ENCODE measurements at regions not wholly inside any gene's neighbourhood (a gene's known extent, or its start where the extent isn't known, plus 50 kb on each side); places are given as distances from the start of the nearest gene placed in this dataset.

- Histone ChIP-seq H3K27me3 (no peaks in the 10 kb centered on the region), H2AFZ (replicated peaks) (no peak overlapping the region), H3K4me1 (no peaks in the 10 kb centered on the region), H4K20me1 (ENCODE audit: low read depth) (no peaks in the 10 kb centered on the region), H3K36me3 (no peaks in the 10 kb centered on the region), H3K4me3 (no peak overlapping the region), H3K4me2 (no peak overlapping the region), H3K9ac (no peak overlapping the region), H3K9me3 (ENCODE audit: low read depth) (no peaks in the 10 kb centered on the region), H3K79me2 (ENCODE audit: low read depth) (no peaks in the 10 kb centered on the region), H3K27ac (no peak overlapping the region), H3F3A (ENCODE audit: low read depth) (no peaks in the 10 kb centered on the region)
- H3K4me3 Mint-ChIP-seq: no peak overlapping the region
- no peak overlapping the region for H3K27ac Mint-ChIP-seq
- peaks cover 14% of the 10 kb centered on the region for H3K27me3 Mint-ChIP-seq (ENCODE audit: insufficient read depth, low read depth)
- TF ChIP-seq EZH2 (IDR thresholded peaks at IDR 0.05) (no peak), EZH2phosphoT487 (IDR thresholded peaks at IDR 0.05) (no peak)
- no peaks in the 10 kb centered on the region for H3K36me3 Mint-ChIP-seq
- peaks cover 47% of the 10 kb centered on the region for H3K4me1 Mint-ChIP-seq
- DNase-seq (ENCODE audit: low spot score): no peak
- peaks cover 5% of the 10 kb centered on the region for H3K9me3 Mint-ChIP-seq
Observed at GRCh38 chr5:2132497-2132847, 249.7 kb upstream of the IRX4 start.

DNA sequence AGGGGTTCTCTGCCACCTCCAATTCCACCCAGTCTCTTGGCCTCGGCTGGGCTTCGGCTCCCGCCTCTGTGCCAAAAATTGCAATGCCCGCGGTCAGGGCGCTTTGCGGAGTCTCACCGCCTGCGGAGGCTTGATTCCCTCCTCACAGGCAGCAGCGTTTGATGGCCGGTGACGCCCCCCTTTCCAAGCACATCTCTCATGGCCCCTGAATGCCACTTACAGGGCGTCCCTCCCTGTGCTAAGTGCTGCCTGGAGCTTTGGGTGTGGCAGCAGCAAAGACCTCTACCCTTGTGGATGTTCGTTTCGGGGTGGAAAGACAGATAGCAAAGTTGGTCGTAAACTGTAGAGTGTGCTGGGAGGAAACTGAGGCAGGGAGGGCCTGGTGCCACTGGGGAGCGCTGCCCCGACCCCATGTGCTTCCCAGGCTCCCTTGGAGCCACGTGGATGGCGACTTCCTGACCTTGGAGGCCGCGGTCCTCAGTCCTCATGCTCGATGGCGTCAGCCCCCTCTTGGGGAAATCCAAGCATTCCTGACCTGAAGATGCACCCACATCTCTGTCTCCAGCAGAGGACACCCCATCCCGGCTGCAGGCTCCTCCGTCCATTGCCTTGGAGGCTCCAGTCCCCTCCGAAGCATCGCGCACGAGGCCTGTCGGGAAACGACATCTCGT, 249.2 kb upstream of the IRX4 start:
- no peak overlapping the region for H2AFZ ChIP-seq (replicated peaks)
- no peak overlapping the region for H3K4me3 Mint-ChIP-seq

DNA sequence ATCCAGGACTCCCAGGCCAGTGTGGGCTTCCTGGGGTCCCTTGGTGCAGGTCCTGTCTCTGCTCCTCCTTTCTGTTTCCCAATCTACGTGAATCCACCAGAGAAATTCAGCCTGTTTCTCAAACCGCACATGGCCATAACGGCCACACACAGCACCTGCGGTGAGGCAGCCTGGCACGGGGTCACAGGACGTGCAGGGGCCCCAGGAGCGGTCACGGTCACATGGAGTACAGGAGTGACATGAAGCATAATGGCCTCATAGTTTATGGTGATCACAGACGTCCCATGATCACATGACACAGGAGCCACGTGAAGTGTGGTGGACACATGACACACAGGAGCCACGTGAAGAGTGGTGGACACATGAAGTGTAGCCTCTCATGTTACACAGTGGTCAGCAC, 248.5 kb upstream of the IRX4 start:
- H3F3A ChIP-seq (ENCODE audit: low read depth): no peaks in the 10 kb centered on the region
- H3K4me2 ChIP-seq: no peak overlapping the region
- no peak for DNase-seq (ENCODE audit: low spot score)
- H3K27ac ChIP-seq: no peak overlapping the region
- H3K4me3 Mint-ChIP-seq: peak overlapping the region; percentile 58
- H3K4me3 ChIP-seq: no peak overlapping the region
- H3K36me3 Mint-ChIP-seq: no peaks in the 10 kb centered on the region
- no peak overlapping the region for H2AFZ ChIP-seq (replicated peaks)
- H3K9me3 ChIP-seq (ENCODE audit: low read depth): no peaks in the 10 kb centered on the region
- peak overlapping the region; percentile 72 for H3K27ac Mint-ChIP-seq
- peaks cover 8% of the 10 kb centered on the region for H3K27me3 Mint-ChIP-seq (ENCODE audit: insufficient read depth, low read depth)
- H3K9me3 Mint-ChIP-seq: peaks cover 2% of the 10 kb centered on the region
- no peak overlapping the region for H3K9ac ChIP-seq
- H3K79me2 ChIP-seq (ENCODE audit: low read depth): no peaks in the 10 kb centered on the region
- H4K20me1 ChIP-seq (ENCODE audit: low read depth): no peaks in the 10 kb centered on the region
- no peaks in the 10 kb centered on the region for H3K4me1 ChIP-seq
- TF ChIP-seq EZH2phosphoT487 (IDR thresholded peaks at IDR 0.05): no peak
- TF ChIP-seq EZH2 (IDR thresholded peaks at IDR 0.05): no peak
- peaks cover 38% of the 10 kb centered on the region for H3K4me1 Mint-ChIP-seq
- no peaks in the 10 kb centered on the region for H3K27me3 ChIP-seq
- no peaks in the 10 kb centered on the region for H3K36me3 ChIP-seq

More for the DNA sequence above, 249.2 kb upstream of the IRX4 start:
- Histone ChIP-seq H3K27ac (no peak overlapping the region), H3F3A (ENCODE audit: low read depth) (no peaks in the 10 kb centered on the region), H3K79me2 (ENCODE audit: low read depth) (no peaks in the 10 kb centered on the region), H3K4me1 (no peaks in the 10 kb centered on the region), H4K20me1 (ENCODE audit: low read depth) (no peaks in the 10 kb centered on the region), H3K27me3 (no peaks in the 10 kb centered on the region), H3K4me2 (no peak overlapping the region), H3K4me3 (no peak overlapping the region), H3K9me3 (ENCODE audit: low read depth) (no peaks in the 10 kb centered on the region), H3K9ac (no peak overlapping the region), H3K36me3 (no peaks in the 10 kb centered on the region)
- H3K9me3 Mint-ChIP-seq: peaks cover 5% of the 10 kb centered on the region
- TF ChIP-seq EZH2phosphoT487 (IDR thresholded peaks at IDR 0.05) (no peak), EZH2 (IDR thresholded peaks at IDR 0.05) (no peak), CTCF (IDR thresholded peaks at IDR 0.05) (no peak)
- H3K27me3 Mint-ChIP-seq (ENCODE audit: insufficient read depth, low read depth): peaks cover 12% of the 10 kb centered on the region
- peak overlapping the region; percentile 42 for H3K27ac Mint-ChIP-seq
- peaks cover 45% of the 10 kb centered on the region for H3K4me1 Mint-ChIP-seq
- no peaks in the 10 kb centered on the region for H3K36me3 Mint-ChIP-seq
- no peak for DNase-seq (ENCODE audit: low spot score)

- H3K27me3 ChIP-seq: no peaks in the 10 kb centered on the region
- peak overlapping the region; percentile 37 for H3K27ac Mint-ChIP-seq
- H3K79me2 ChIP-seq (ENCODE audit: low read depth): no peaks in the 10 kb centered on the region
- no peaks in the 10 kb centered on the region for H3F3A ChIP-seq (ENCODE audit: low read depth)
- H4K20me1 ChIP-seq (ENCODE audit: low read depth): no peaks in the 10 kb centered on the region
- H3K27ac ChIP-seq: no peak overlapping the region
- no peak overlapping the region for H3K4me3 ChIP-seq
- H3K9me3 ChIP-seq (ENCODE audit: low read depth): no peaks in the 10 kb centered on the region
- H3K4me3 Mint-ChIP-seq: no peak overlapping the region
- TF ChIP-seq EZH2phosphoT487 (IDR thresholded peaks at IDR 0.05): no peak
- no peak for TF ChIP-seq EZH2 (IDR thresholded peaks at IDR 0.05)
- no peak for TF ChIP-seq CTCF (IDR thresholded peaks at IDR 0.05)
- no peaks in the 10 kb centered on the region for H3K36me3 Mint-ChIP-seq
- H3K4me1 ChIP-seq: no peaks in the 10 kb centered on the region
- no peak overlapping the region for H3K4me2 ChIP-seq
- DNase-seq (ENCODE audit: low spot score): no peak
- H3K4me1 Mint-ChIP-seq: peaks cover 38% of the 10 kb centered on the region
- peak overlapping the region; percentile 57 for H2AFZ ChIP-seq (replicated peaks)
- H3K27me3 Mint-ChIP-seq (ENCODE audit: insufficient read depth, low read depth): peaks cover 9% of the 10 kb centered on the region
- peaks cover 2% of the 10 kb centered on the region for H3K9me3 Mint-ChIP-seq
- no peak overlapping the region for H3K9ac ChIP-seq
- H3K36me3 ChIP-seq: no peaks in the 10 kb centered on the region
Observed at GRCh38 chr5:2130361-2130760, 247.6 kb upstream of the IRX4 start.

All from neural progenitor cell (in vitro differentiated cells).